H1 (cell line): ENCODE measurements at regions not wholly inside any gene's neighbourhood (a gene's known extent, or its start where the extent isn't known, plus 50 kb on each side); places are given as distances from the start of the nearest gene placed in this dataset.

ENCODE experiments used
- EP300 ChIP-seq, 2 experiments: IDR thresholded peaks; 1 replicate in 1 of 2; 2 replicates in 1 of 2; pipeline ENCODE4 v1.6.1; 2011 to 2012; ENCODE audit warnings: low read depth in 2 of 2, low read length in 2 of 2, mild to moderate bottlenecking in 2 of 2, borderline replicate concordance in 1 of 2, inconsistent platforms in 1 of 2, moderate library complexity in 1 of 2
- FOSL1 ChIP-seq: IDR thresholded peaks from 2 replicates; pipeline ENCODE4 v1.6.1; 2011; ENCODE audit warnings: mild to moderate bottlenecking, low read depth, low read length, moderate library complexity; ENCODE audit not compliant: insufficient read depth
- POLR2A ChIP-seq, 2 experiments: IDR thresholded peaks; 1 replicate in 1 of 2; 2 replicates in 1 of 2; pipeline ENCODE4 v1.6.1; 2011; ENCODE audit warnings: low read depth in 2 of 2, low read length in 2 of 2, mild to moderate bottlenecking in 2 of 2; ENCODE audit errors: control extremely low read depth in 1 of 2
- YY1 ChIP-seq: IDR thresholded peaks from 2 replicates; pipeline ENCODE4 v1.6.1; 2011; ENCODE audit warnings: low read depth, mild to moderate bottlenecking, low read length
- TF ChIP-seq, protein P1 (sequence below), 3 experiments: IDR thresholded peaks; 1 replicate in 2 of 3; 2 replicates in 1 of 3; pipeline versions ENCODE4 v1.5.1 to v1.6.1; 2011; ENCODE audit warnings: low read length in 3 of 3, mild to moderate bottlenecking in 3 of 3, inconsistent platforms in 2 of 3, low read depth in 1 of 3, moderate library complexity in 1 of 3; ENCODE audit not compliant: insufficient read depth in 1 of 3; ENCODE audit errors: control extremely low read depth in 1 of 3

DNA sequence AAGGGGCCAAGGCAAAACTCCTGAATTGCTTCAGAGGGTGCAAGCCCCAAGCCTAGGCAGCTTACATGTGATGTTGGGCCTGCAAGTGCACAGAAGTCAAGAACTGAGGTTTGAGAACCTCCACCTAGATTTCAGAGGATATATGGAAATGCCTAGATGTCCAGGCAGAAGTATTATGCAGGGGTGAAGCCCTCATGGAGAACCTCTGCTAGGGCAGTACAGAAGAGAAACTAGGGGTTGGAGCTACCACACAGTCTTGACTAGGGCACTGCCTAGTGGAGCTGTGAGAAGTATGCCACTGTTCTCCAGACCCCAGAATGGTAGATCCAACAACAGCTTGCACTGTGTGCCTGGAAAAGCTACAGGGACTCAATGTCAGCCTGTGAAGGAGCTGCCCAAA, 179.7 kb upstream of the GJE1 start:
- TF ChIP-seq POLR2A (IDR thresholded peaks at IDR 0.05; ENCODE audit: control extremely low read depth in 1 of 2, low read depth in 2 of 2, low read length in 2 of 2) (no peak), YY1 (no peak), FOSL1 (no peak), EP300 (IDR thresholded peaks at IDR 0.05; ENCODE audit: borderline replicate concordance in 1 of 2, low read depth in 2 of 2, low read length in 2 of 2) (no peak)
- TF ChIP-seq, protein P1, sequence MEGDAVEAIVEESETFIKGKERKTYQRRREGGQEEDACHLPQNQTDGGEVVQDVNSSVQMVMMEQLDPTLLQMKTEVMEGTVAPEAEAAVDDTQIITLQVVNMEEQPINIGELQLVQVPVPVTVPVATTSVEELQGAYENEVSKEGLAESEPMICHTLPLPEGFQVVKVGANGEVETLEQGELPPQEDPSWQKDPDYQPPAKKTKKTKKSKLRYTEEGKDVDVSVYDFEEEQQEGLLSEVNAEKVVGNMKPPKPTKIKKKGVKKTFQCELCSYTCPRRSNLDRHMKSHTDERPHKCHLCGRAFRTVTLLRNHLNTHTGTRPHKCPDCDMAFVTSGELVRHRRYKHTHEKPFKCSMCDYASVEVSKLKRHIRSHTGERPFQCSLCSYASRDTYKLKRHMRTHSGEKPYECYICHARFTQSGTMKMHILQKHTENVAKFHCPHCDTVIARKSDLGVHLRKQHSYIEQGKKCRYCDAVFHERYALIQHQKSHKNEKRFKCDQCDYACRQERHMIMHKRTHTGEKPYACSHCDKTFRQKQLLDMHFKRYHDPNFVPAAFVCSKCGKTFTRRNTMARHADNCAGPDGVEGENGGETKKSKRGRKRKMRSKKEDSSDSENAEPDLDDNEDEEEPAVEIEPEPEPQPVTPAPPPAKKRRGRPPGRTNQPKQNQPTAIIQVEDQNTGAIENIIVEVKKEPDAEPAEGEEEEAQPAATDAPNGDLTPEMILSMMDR (IDR thresholded peaks at IDR 0.05; ENCODE audit: control extremely low read depth in 1 of 3, insufficient read depth in 1 of 3, low read depth in 1 of 3, low read length in 3 of 3): no peak
